Type B pancreatic cell (in vitro differentiated cells): ENCODE measurements at regions not wholly inside any gene's neighbourhood (a gene's known extent, or its start where the extent isn't known, plus 50 kb on each side); places are given as distances from the start of the nearest gene placed in this dataset.

Experiments used
- DNase-seq: peaks from one replicate; pipeline ENCODE4 v3.0.0; 2021; ENCODE audit warnings: mixed read lengths; ENCODE audit not compliant: unreplicated experiment; ENCODE audit errors: extremely low spot score
- H3K27ac Mint-ChIP-seq: 2 replicates; pipeline ENCODE4 v1.8.0; 2021; ENCODE audit warnings: mild to moderate bottlenecking, mixed read lengths
- H3K27me3 Mint-ChIP-seq: 2 replicates; pipeline ENCODE4 v1.8.0; 2021; ENCODE audit warnings: mixed read lengths
- H3K36me3 Mint-ChIP-seq: 2 replicates; pipeline ENCODE4 v1.8.0; 2021; ENCODE audit warnings: mixed read lengths
- H3K4me1 Mint-ChIP-seq: one replicate; pipeline ENCODE4 v1.8.0; 2021; ENCODE audit warnings: mixed read lengths; ENCODE audit not compliant: unreplicated experiment
- H3K4me3 Mint-ChIP-seq: 2 replicates; pipeline ENCODE4 v1.8.0; 2021; ENCODE audit warnings: mild to moderate bottlenecking, mixed read lengths
- H3K9me3 Mint-ChIP-seq: 2 replicates; pipeline ENCODE4 v1.8.0; 2021; ENCODE audit warnings: mixed read lengths
- TF ChIP-seq, protein P1 (sequence below): fragments of 200-600 bp; sonication (generic); conservative IDR thresholded peaks from 2 replicates; pipeline ENCODE4 v1.5.0; 2021; ENCODE audit warnings: antibody characterized with exemption, mild to moderate bottlenecking

GRCh38 chrX:45824471-45824870 is 623.8 kb upstream of the DIPK2B start:
- no peak for DNase-seq
- Mint-ChIP-seq H3K9me3 (peaks cover under 1% of the 10 kb centered on the region), H3K27ac (peak overlapping the region; percentile 64), H3K27me3 (no peaks in the 10 kb centered on the region), H3K4me3 (peak overlapping the region; percentile 3), H3K36me3 (peaks cover 15% of the 10 kb centered on the region), H3K4me1 (no peaks in the 10 kb centered on the region)
- TF ChIP-seq, protein P1, sequence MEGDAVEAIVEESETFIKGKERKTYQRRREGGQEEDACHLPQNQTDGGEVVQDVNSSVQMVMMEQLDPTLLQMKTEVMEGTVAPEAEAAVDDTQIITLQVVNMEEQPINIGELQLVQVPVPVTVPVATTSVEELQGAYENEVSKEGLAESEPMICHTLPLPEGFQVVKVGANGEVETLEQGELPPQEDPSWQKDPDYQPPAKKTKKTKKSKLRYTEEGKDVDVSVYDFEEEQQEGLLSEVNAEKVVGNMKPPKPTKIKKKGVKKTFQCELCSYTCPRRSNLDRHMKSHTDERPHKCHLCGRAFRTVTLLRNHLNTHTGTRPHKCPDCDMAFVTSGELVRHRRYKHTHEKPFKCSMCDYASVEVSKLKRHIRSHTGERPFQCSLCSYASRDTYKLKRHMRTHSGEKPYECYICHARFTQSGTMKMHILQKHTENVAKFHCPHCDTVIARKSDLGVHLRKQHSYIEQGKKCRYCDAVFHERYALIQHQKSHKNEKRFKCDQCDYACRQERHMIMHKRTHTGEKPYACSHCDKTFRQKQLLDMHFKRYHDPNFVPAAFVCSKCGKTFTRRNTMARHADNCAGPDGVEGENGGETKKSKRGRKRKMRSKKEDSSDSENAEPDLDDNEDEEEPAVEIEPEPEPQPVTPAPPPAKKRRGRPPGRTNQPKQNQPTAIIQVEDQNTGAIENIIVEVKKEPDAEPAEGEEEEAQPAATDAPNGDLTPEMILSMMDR, result peak; percentile 40

- H3K36me3 Mint-ChIP-seq, result peaks cover 18% of the 10 kb centered on the region
- no peaks in the 10 kb centered on the region for H3K4me1 Mint-ChIP-seq
- H3K4me3 Mint-ChIP-seq, result no peak overlapping the region
- no peak overlapping the region for H3K27ac Mint-ChIP-seq
- TF ChIP-seq, protein P1, result no peak
- H3K27me3 Mint-ChIP-seq, result no peaks in the 10 kb centered on the region
- DNase-seq, result no peak
- H3K9me3 Mint-ChIP-seq, result no peaks in the 10 kb centered on the region
These were observed 622.9 kb upstream of the DIPK2B start for GRCh38 chrX:45823536-45823935.

- Mint-ChIP-seq H3K4me1 (no peaks in the 10 kb centered on the region), H3K4me3 (no peak overlapping the region), H3K27ac (no peak overlapping the region), H3K36me3 (peaks cover 18% of the 10 kb centered on the region), H3K9me3 (no peaks in the 10 kb centered on the region), H3K27me3 (no peaks in the 10 kb centered on the region)
- TF ChIP-seq, protein P1, result no peak
- DNase-seq, result no peak
These were observed 621.4 kb upstream of the DIPK2B start for GRCh38 chrX:45822124-45822523.

- Mint-ChIP-seq H3K27ac (no peak overlapping the region), H3K36me3 (peaks cover 16% of the 10 kb centered on the region), H3K27me3 (no peaks in the 10 kb centered on the region), H3K9me3 (no peaks in the 10 kb centered on the region), H3K4me3 (no peak overlapping the region), H3K4me1 (no peaks in the 10 kb centered on the region)
- DNase-seq, result no peak
- TF ChIP-seq, protein P1, result no peak
These were observed 618.2 kb upstream of the DIPK2B start for GRCh38 chrX:45818913-45819312.

DNA sequence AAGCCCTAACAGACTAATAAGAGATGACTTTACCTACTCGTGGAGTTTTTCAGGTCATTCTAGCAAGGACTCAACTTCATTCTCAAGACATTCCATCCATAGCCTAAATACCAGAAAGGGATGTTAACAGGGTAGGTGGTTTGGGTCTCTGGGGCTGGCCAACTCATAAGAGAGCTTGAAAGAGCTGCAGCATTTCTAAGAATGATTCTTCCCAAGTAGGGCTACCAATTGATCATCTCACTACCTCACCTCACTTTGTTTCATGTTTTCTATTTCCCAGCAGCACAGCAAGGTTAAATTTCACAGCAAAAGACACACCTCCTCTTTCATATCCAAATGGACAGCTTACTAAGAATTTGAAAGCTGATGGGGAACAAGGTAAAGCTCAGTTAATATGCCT is 614.8 kb upstream of the DIPK2B start:
- TF ChIP-seq, protein P1, result no peak
- no peak for DNase-seq
- Mint-ChIP-seq H3K9me3 (no peaks in the 10 kb centered on the region), H3K27me3 (no peaks in the 10 kb centered on the region), H3K36me3 (peaks cover 16% of the 10 kb centered on the region), H3K4me3 (no peak overlapping the region), H3K27ac (no peak overlapping the region), H3K4me1 (no peaks in the 10 kb centered on the region)

- no peak overlapping the region for H3K4me3 Mint-ChIP-seq
- peaks cover 16% of the 10 kb centered on the region for H3K36me3 Mint-ChIP-seq
- peak overlapping the region; percentile 13 for H3K27ac Mint-ChIP-seq
- H3K4me1 Mint-ChIP-seq, result peaks cover 20% of the 10 kb centered on the region
- DNase-seq, result no peak
- TF ChIP-seq, protein P1, result no peak
- H3K27me3 Mint-ChIP-seq, result no peaks in the 10 kb centered on the region
- H3K9me3 Mint-ChIP-seq, result no peaks in the 10 kb centered on the region
These were observed 610.6 kb upstream of the DIPK2B start for GRCh38 chrX:45811326-45811725.
